Stimulated activated CD8-positive, alpha-beta memory T cell treated with anti-CD3 and anti-CD28 coated beads, Interleukin-2, amount 100 ng/mL, for 48 hours (primary cell): ENCODE measurements at regions not wholly inside any gene's neighbourhood (a gene's known extent, or its start where the extent isn't known, plus 50 kb on each side); places are given as distances from the start of the nearest gene placed in this dataset.

Source experiments
- DNase-seq, 2 donors: peaks; one replicate each; pipeline ENCODE4 v3.0.0-alpha.2; 2020; ENCODE audit warnings: low read depth in 2 of 2

- DNase-seq = no peak
Measured at GRCh38 chr19:27657271-27658051, 1555.5 kb downstream of the UQCRFS1 start.

DNA sequence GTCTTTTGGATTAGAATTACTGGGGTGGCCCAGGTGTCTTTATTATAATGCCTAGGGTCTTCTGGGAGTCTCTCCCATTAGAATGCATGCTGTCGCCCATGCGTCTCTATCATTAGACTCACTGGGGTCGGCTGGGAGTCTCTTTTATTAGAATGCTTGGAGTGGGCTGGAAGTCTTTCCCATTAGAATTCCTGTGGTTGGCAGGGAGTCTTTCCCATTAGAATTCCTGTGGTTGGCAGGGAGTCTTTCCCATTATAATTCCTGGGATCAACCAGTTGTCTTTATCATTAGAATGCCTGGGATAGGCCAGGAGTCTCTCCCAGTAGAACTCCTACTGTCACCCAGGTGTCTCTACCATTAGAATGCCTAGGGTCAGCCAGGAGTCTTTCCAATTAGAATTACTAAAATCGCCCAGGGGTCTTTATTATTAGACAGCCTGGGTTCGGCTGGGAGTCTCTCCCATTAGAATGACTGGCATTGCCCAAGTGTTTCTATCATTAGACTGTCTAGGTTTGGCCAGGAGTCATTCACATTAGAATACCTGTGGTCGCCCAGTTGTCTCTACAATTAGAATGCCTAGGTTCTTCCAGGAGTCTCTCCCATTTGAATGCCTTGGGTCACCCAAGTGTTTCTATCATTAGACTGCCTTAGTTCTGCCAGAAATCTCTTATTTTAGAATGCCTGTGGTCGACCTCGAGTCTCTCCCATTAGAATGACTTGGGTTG lies 1558.5 kb downstream of the UQCRFS1 start:
- DNase-seq = no peak

- DNase-seq = no peak
Measured at GRCh38 chr19:27652796-27653195, 1560.2 kb downstream of the UQCRFS1 start.

GRCh38 chr19:27652281-27652680 lies 1560.7 kb downstream of the UQCRFS1 start:
- DNase-seq = no peak

- no peak for DNase-seq
Measured at GRCh38 chr19:27647423-27647822, 1565.5 kb downstream of the UQCRFS1 start.

DNA sequence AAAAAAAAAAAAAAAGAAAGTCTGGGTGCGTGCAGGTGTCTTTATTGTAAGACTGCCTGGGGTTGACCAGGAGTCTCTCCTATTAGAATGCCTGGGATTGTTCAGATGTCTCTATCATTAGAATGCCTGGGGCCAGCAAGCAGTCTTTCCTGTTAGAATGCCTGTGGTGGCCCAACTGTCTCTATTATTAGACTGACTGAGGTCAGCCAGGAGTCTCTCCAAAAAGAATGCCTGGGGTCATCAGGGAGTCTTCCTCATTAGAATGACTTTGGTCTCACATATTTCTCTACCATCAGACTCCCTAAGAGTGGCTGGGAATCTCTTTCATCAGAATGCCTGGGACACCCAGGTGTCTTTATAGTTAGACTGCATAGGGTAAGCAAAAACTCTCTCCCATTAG lies 1577.5 kb downstream of the UQCRFS1 start:
- DNase-seq = no peak

GRCh38 chr19:27618006-27618405 lies 1594.9 kb downstream of the UQCRFS1 start:
- DNase-seq = no peak

DNA sequence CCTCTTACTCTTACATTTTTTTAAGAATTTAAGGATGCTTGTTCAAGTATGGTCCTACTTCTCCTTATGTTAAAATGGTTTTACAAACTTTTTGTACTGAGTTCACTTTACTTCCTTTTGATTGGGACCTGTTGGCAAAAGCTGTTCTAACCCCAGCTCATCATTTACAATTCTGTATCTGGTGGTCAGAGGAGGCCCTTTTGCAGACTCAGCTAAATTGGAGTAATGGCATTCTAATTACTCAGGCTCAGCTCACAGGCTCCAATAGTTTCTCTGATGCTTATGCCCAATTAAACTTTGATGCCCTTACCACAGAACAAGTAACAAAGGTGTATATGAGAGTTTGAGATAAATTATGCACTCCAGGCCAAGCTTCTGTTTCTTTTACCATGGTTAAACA lies 1632.0 kb downstream of the UQCRFS1 start:
- DNase-seq = no peak
